Activated CD4-positive, CD25-positive, alpha-beta regulatory T cell (primary cell): ENCODE measurements at regions not wholly inside any gene's neighbourhood (a gene's known extent, or its start where the extent isn't known, plus 50 kb on each side); places are given as distances from the start of the nearest gene placed in this dataset.
"Not testable (repeated sequence)": the region's sequence is repeated elsewhere in the genome, so short reads cannot be mapped to it uniquely, and the experiment has no call there.

ENCODE experiments used
- DNase-seq, 4 experiments: peaks; one replicate each; lab custom pipeline; 2025; lab: John Stamatoyannopoulos, UW

GRCh38 chr5:91493086-91493485 is 110.0 kb upstream of the ARRDC3 start:
- DNase-seq: no peak

- DNase-seq: no peak
These were observed 108.1 kb upstream of the ARRDC3 start for GRCh38 chr5:91491229-91491628.

- no peak for DNase-seq
These were observed 107.2 kb upstream of the ARRDC3 start for GRCh38 chr5:91490316-91490715.

- DNase-seq: no peak
These were observed 104.3 kb upstream of the ARRDC3 start for GRCh38 chr5:91487420-91487819.

- DNase-seq: no peak
These were observed 103.5 kb upstream of the ARRDC3 start for GRCh38 chr5:91486638-91487037.

GRCh38 chr5:91484662-91485061 is 101.5 kb upstream of the ARRDC3 start:
- DNase-seq: no peak

GRCh38 chr5:91479376-91479775 is 96.3 kb upstream of the ARRDC3 start:
- not testable (repeated sequence) for DNase-seq

- no peak for DNase-seq
These were observed 95.0 kb upstream of the ARRDC3 start for GRCh38 chr5:91478096-91478495.

- DNase-seq: no peak
These were observed 94.3 kb upstream of the ARRDC3 start for GRCh38 chr5:91477408-91477807.

GRCh38 chr5:91474201-91474600 is 91.1 kb upstream of the ARRDC3 start:
- DNase-seq: no peak

GRCh38 chr5:91472631-91473030 is 89.5 kb upstream of the ARRDC3 start:
- DNase-seq: no peak

- no peak for DNase-seq
These were observed 86.5 kb upstream of the ARRDC3 start for GRCh38 chr5:91469517-91470165.

- DNase-seq: no peak
These were observed 85.7 kb upstream of the ARRDC3 start for GRCh38 chr5:91468651-91469422.

GRCh38 chr5:91464886-91465646 is 81.9 kb upstream of the ARRDC3 start:
- no peak for DNase-seq

GRCh38 chr5:91457681-91458058 is 74.6 kb upstream of the ARRDC3 start:
- no peak for DNase-seq

- DNase-seq: no peak
These were observed 74.0 kb upstream of the ARRDC3 start for GRCh38 chr5:91456928-91457680.

GRCh38 chr5:91449083-91449482 is 66.0 kb upstream of the ARRDC3 start:
- DNase-seq: no peak

- not testable (repeated sequence) for DNase-seq
These were observed 65.0 kb upstream of the ARRDC3 start for GRCh38 chr5:91448079-91448478.

- not testable (repeated sequence) for DNase-seq
These were observed 63.8 kb upstream of the ARRDC3 start for GRCh38 chr5:91446880-91447279.

- no peak for DNase-seq
These were observed 60.8 kb upstream of the ARRDC3 start for GRCh38 chr5:91443761-91444467.

- no peak for DNase-seq
These were observed 59.9 kb upstream of the ARRDC3 start for GRCh38 chr5:91443023-91443422.

- DNase-seq: no peak
These were observed 58.0 kb upstream of the ARRDC3 start for GRCh38 chr5:91441082-91441481.
